ENCODE measurements at regions not wholly inside any gene's neighbourhood (a gene's known extent, or its start where the extent isn't known, plus 50 kb on each side); places are given as distances from the start of the nearest gene placed in this dataset.

DNA sequence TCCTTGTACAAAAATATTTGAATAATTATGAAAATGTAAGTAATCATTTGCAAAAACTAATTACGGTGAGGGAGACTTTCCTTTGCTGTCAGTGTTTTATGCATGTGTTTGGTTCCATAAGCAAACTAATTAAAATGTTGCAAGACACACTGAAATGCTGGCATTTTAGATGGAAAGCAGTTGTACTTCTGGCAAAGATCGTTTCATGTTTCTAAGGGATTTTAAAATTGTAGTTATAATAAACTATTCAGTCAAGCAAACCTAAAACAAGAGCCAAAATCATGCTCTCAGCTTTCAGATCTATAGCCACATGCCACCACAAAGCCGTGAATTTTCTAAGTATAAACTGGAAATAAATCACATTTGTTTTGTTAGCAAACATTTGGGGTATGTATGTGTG, 240.1 kb upstream of the ZNF385D start:
- TF ChIP-seq POLR2A (IDR thresholded peaks at IDR 0.05) = no peak
- TF ChIP-seq, protein P1, sequence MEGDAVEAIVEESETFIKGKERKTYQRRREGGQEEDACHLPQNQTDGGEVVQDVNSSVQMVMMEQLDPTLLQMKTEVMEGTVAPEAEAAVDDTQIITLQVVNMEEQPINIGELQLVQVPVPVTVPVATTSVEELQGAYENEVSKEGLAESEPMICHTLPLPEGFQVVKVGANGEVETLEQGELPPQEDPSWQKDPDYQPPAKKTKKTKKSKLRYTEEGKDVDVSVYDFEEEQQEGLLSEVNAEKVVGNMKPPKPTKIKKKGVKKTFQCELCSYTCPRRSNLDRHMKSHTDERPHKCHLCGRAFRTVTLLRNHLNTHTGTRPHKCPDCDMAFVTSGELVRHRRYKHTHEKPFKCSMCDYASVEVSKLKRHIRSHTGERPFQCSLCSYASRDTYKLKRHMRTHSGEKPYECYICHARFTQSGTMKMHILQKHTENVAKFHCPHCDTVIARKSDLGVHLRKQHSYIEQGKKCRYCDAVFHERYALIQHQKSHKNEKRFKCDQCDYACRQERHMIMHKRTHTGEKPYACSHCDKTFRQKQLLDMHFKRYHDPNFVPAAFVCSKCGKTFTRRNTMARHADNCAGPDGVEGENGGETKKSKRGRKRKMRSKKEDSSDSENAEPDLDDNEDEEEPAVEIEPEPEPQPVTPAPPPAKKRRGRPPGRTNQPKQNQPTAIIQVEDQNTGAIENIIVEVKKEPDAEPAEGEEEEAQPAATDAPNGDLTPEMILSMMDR (IDR thresholded peaks at IDR 0.05) = no peak

Data from stomach (tissue), 4 donors.